VCaP (cell line): ENCODE measurements at regions not wholly inside any gene's neighbourhood (a gene's known extent, or its start where the extent isn't known, plus 50 kb on each side); places are given as distances from the start of the nearest gene placed in this dataset.
A peak's percentile ranks its signal among the peaks of the same experiment; 100 is the strongest.

Source experiments
- H3K27ac ChIP-seq: fragments of 450-650 bp; 2 replicates; pipeline ENCODE4 v1.5.1; 2017
- TF ChIP-seq, protein P1 (sequence below): fragments of 450-650 bp; conservative IDR thresholded peaks from 2 replicates; pipeline ENCODE4 v1.5.1; 2017; ENCODE audit warnings: mild to moderate bottlenecking, moderate library complexity

DNA sequence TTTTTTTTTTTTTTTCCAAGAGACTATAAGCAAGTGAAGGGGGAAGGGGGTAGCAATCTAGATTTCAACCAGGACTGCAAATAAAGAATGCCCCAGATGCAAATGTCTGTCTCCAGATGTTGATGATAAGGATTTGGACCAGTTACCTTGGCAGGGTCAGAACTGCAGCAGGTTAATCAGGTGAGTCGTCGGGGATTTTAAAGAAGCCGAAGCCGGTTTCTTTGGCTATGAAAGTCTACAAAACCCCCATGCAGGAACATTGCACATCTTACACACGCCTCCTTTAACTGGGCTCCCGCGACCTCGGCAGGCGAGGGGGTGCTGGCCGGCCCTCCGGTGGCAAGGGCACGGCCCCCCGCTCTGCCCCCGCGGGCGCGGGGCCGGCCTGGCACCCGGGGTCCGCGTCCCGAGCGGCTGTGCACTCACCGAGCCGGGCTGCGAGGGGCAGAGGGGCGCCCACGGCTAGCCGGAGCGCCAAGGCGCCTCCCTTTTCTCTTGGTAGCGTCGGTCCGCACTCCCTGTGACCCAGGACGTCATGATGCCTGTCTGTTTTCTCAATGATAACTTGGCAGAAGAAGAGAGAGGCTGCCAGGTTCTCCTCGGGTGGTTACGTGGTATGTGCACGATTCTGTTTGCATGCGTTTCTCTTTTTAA, 366.3 kb upstream of the ESRRG start:
- TF ChIP-seq, protein P1, sequence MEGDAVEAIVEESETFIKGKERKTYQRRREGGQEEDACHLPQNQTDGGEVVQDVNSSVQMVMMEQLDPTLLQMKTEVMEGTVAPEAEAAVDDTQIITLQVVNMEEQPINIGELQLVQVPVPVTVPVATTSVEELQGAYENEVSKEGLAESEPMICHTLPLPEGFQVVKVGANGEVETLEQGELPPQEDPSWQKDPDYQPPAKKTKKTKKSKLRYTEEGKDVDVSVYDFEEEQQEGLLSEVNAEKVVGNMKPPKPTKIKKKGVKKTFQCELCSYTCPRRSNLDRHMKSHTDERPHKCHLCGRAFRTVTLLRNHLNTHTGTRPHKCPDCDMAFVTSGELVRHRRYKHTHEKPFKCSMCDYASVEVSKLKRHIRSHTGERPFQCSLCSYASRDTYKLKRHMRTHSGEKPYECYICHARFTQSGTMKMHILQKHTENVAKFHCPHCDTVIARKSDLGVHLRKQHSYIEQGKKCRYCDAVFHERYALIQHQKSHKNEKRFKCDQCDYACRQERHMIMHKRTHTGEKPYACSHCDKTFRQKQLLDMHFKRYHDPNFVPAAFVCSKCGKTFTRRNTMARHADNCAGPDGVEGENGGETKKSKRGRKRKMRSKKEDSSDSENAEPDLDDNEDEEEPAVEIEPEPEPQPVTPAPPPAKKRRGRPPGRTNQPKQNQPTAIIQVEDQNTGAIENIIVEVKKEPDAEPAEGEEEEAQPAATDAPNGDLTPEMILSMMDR, result no peak
- H3K27ac ChIP-seq, result peak overlapping the region; percentile 89

DNA sequence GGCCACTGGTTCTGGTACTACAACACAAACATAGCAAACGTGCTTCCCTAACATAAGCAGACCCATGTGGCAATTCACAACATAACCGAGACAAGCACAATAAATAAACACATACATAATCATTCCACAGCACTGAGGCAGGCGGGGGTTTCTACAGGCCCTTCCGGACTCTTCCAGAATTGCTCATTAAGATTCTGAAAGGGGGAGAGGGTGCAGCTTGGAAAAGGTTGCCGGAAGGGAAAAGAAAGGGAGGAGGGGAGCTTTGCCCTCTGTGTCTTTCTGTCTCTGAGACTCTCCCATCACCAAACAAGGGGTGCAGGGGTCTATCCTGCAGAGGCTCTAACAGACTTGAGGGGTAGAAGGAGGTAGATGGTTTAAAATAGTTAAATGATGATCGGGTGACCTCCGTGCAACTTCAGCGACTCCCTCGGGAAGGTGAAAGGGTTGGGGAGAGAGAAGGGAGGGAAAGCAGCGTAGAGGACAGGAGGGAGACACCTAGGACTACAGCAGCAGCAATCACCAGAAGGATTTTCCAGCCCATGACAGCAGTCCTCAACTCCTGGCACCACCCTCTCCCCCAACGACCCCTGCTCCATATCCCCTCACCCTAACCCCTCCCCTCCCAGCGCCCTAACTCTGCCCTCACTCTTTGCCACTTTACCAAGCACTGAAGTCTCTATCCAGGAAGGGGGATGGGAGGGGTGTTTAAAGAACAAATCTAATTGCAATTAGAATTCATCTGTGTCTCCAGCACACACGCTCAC, 365.5 kb upstream of the ESRRG start:
- TF ChIP-seq, protein P1, result no peak
- H3K27ac ChIP-seq, result peak overlapping the region; percentile 89

DNA sequence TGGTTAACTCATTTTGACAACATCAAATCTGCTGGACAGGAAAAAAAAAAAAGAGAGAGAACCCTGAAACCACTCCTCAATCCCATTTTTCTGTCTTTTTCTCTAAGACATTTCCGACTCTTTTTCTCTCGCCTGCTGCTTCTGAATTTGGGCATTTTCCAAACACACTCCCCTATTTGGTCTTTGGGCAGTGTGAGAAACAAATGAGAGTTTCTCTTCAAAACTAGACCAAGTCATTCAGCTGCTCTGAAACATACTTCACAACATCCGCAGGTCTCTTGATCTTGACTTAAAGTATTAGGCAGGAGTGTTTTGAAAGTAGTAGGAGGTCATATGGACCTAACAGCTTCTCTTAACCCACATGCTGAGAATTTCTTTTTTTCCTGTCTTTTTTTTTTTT, 364.8 kb upstream of the ESRRG start:
- TF ChIP-seq, protein P1, result no peak
- no peak overlapping the region for H3K27ac ChIP-seq

DNA sequence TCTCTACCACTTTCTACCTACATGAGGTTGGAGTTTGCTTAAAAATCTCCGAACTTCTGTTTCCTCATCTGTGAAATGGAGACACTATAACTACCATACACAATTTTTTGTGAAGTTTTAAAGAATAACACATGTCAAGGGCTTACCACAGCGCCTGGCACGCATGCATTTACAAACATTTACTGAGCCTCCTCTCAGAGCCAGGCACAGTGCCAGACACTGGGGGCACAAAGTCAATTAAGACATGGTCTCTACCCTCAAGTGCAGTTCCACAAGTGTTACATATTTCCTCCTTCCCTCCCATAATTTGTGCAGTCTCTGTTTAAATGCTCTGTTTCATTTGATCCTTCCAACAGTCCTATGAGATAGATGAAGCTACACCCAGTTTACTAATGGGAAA, 356.4 kb upstream of the ESRRG start:
- no peak overlapping the region for H3K27ac ChIP-seq
- TF ChIP-seq, protein P1, result no peak

DNA sequence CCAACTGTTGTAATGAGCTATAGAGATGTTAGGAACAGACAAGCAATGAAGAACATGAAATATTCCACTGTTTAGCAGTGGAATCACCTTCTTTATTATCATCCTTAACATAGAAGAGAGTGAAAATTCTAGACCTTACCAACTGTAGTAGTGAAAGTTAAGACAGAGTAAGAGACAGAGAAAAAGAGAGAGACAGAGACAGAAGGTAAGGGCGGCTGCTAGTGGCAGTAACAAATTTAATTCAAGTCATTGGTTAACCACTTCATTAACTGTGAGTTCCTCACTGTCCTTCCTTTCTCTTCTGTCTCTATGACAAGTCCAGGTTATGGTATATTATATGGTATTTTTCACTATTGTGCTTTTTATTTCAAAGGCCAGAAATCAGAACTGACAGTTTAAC, 355.7 kb upstream of the ESRRG start:
- TF ChIP-seq, protein P1, result no peak
- H3K27ac ChIP-seq, result peak overlapping the region; percentile 58

DNA sequence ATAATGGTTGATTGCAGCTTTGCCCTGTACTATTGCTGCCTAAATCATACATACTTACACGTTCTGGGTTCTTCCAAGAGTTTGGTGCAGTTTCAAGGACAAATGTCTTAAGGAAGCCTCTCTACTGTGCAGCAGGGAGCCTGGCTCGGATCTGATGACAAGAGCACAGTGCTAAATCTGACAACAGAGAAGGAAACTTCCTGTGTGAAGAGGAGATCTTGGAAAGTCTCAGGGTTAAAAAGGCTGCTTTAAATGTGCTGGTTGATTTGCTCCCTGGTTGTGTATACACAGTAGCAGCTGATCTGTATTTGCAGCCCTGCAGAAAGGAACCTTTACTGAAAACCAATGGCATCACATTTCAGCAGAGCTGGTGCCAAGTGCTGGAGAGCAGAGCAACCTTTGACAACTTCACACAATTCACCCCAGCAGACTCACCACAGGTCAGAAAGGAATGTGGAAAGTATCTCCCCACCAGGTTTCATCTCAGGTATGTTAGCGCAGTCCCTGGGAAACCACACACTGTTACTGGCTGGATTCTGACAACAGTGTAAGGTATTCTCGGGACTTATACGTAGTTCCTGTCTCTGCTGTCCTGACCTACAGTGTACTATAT, 355.0 kb upstream of the ESRRG start:
- TF ChIP-seq, protein P1, result no peak
- H3K27ac ChIP-seq, result peak overlapping the region; percentile 58

DNA sequence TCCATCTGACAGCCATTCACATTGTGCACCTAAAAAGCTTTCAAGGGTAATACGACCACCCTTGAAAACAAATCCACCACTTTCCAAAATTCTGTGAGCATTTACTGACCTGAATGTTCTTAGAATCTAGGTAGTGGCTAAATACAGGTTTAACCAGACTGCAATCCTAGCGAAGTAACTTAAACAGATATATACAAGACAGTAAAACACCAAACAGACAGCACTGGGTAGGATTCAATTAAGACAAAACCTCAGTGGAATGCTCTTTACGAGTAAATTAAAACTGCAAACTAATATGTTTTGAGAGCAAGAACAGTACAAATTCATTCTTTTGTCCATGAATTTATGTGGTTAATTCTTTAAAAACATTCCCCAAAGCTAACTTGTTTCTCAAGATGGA, 354.2 kb upstream of the ESRRG start:
- peak overlapping the region; percentile 58 for H3K27ac ChIP-seq
- TF ChIP-seq, protein P1, result no peak
